ENCODE measurements at regions not wholly inside any gene's neighbourhood (a gene's known extent, or its start where the extent isn't known, plus 50 kb on each side); places are given as distances from the start of the nearest gene placed in this dataset.
"Not testable (repeated sequence)": the region's sequence is repeated elsewhere in the genome, so short reads cannot be mapped to it uniquely, and the experiment has no call there.

DNA sequence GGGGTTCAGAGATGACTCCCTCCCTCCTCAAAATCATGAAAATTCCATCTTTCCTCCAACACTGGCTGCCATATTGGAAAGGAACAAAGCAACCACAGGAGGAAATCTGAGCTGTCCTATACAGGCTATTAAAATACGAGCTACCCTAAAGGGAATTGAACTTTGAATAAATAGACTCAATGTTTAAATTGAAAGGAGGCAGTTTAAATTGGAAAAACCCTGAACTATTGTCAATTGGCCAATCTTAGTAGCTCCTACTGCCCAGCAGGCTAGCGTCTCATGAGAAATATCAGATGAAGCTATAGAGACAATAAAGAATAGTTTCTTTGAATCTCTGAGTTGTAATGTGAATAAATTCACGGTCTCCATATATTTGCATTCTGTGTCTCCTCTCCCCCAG lies 85.4 kb upstream of the KCNE2 start:
- DNase-seq (ENCODE audit: low read depth) = no peak
- TF ChIP-seq, protein P1, sequence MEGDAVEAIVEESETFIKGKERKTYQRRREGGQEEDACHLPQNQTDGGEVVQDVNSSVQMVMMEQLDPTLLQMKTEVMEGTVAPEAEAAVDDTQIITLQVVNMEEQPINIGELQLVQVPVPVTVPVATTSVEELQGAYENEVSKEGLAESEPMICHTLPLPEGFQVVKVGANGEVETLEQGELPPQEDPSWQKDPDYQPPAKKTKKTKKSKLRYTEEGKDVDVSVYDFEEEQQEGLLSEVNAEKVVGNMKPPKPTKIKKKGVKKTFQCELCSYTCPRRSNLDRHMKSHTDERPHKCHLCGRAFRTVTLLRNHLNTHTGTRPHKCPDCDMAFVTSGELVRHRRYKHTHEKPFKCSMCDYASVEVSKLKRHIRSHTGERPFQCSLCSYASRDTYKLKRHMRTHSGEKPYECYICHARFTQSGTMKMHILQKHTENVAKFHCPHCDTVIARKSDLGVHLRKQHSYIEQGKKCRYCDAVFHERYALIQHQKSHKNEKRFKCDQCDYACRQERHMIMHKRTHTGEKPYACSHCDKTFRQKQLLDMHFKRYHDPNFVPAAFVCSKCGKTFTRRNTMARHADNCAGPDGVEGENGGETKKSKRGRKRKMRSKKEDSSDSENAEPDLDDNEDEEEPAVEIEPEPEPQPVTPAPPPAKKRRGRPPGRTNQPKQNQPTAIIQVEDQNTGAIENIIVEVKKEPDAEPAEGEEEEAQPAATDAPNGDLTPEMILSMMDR (IDR thresholded peaks at IDR 0.05; ENCODE audit: insufficient read depth, low read length) = no peak
- H3K4me3 ChIP-seq (ENCODE audit: low read depth, low read length) = no peak overlapping the region

DNA sequence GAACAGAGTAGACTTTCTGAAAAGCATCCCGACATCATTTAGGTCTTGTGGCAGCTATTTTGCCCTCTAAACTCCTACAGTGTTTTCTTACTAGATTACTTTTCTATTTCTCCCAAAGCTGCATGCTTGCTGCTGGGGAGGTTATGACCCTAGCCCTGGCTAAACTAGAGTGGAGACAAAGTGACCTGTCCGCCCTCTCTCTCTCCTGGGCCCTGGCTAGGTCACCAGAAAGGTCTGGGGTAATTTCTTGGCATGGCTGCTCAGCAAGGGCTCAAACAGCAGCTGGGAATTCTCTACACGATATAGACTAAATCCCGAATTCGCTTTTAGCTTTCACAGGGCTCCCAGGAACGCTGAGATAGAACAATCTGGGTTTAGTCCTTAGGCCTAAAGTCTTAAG lies 84.5 kb upstream of the KCNE2 start:
- TF ChIP-seq, protein P1 (IDR thresholded peaks at IDR 0.05; ENCODE audit: insufficient read depth, low read length) = no peak
- DNase-seq (ENCODE audit: low read depth) = no peak
- no peak overlapping the region for H3K4me3 ChIP-seq (ENCODE audit: low read depth, low read length)

DNA sequence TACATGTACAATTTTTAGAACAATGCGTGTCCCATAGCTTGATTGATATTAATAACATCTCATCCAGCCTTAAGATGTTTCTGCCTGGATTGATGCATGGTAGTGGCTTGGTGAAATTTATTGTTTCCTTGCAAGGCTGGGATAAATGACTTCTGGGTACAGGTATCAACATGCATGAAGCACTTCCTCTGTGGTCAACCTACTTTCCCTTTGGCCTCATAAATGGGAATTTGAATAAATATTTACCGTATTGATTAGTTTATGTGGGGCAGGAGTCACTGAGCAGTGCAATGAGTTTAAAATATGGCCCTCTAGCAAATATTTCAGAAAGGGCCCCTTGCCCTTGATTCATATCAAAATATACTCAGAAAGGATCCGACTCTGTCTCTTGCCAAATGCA lies 83.9 kb upstream of the KCNE2 start:
- H3K4me3 ChIP-seq (ENCODE audit: low read depth, low read length) = no peak overlapping the region
- TF ChIP-seq, protein P1 (IDR thresholded peaks at IDR 0.05; ENCODE audit: insufficient read depth, low read length) = no peak
- no peak for DNase-seq (ENCODE audit: low read depth)

DNA sequence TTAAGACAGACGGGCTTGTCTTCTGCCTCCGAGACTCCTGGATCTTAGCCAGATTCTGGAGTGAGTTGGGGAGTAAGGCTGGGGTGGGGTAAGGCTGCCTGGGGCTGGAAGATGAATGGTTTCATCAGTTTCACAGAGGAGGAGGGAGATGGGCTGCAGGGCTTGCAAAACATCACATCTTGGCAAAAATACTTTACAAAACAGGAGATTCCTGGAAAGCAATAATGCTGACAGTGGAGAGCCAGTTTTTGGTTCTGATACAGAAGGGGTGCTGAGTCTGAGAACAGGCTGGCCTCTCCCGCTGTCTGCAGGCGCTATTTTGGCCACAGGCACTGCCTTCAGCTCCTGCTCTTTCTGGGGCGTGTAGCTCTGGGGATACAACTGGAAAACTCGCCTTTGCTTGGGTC lies 83.4 kb upstream of the KCNE2 start:
- DNase-seq (ENCODE audit: low read depth) = peak; percentile 60
- TF ChIP-seq, protein P1 (IDR thresholded peaks at IDR 0.05; ENCODE audit: insufficient read depth, low read length) = no peak
- no peak overlapping the region for H3K4me3 ChIP-seq (ENCODE audit: low read depth, low read length)

- TF ChIP-seq, protein P1 (IDR thresholded peaks at IDR 0.05; ENCODE audit: insufficient read depth, low read length) = no peak
- no peak overlapping the region for H3K4me3 ChIP-seq (ENCODE audit: low read depth, low read length)
- no peak for DNase-seq (ENCODE audit: low read depth)
Measured at GRCh38 chr21:34280959-34281358, 82.8 kb upstream of the KCNE2 start.

DNA sequence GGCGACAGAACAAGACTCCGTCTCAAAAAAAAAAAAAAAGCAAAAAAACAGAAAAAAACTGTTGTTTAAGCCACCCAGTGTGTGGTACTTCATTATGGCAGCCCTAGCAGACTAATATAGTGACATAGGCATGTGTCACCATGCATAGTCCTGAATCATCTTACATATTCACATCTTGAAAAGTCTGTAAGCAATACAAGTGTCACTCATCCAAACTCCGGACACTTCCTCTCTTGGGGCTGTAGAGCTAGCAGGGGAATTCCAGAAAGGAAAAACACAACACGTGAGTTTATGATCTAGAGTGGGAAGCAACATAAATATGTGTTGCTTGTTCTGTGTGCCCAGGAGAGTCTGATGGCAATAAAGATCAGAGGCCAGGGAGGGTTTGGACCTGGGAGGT lies 81.6 kb upstream of the KCNE2 start:
- TF ChIP-seq, protein P1 (IDR thresholded peaks at IDR 0.05; ENCODE audit: insufficient read depth, low read length) = no peak
- no peak overlapping the region for H3K4me3 ChIP-seq (ENCODE audit: low read depth, low read length)
- no peak for DNase-seq (ENCODE audit: low read depth)

DNA sequence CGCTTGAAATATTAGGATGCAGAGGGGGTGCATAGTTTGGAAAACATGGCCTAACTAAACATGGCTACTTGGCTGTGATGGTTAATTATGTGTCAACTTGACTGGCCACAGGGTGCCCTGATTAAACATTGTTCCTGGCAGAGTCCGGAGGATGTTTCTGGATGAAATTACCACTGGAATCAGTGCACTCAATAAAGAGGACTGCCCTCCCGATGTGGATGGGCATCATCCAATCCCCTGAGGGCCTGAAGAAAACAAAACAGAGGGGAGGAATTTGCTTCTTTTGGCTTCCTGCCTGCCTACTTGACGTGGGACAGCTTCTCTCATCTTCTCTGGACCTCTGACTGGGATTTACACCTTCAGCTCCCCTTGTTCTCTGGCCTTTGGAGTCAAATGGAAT lies 79.1 kb upstream of the KCNE2 start:
- no peak for DNase-seq (ENCODE audit: low read depth)
- TF ChIP-seq, protein P1 (IDR thresholded peaks at IDR 0.05; ENCODE audit: insufficient read depth, low read length) = no peak

GRCh38 chr21:34288042-34288441 lies 75.8 kb upstream of the KCNE2 start:
- not testable (repeated sequence) for DNase-seq (ENCODE audit: low read depth); H3K4me3 ChIP-seq (ENCODE audit: low read depth, low read length)

More for the DNA sequence above, 79.1 kb upstream of the KCNE2 start:
- no peak overlapping the region for H3K4me3 ChIP-seq (ENCODE audit: low read depth, low read length)

Measured in fibroblast of the aortic adventitia (primary cell).